Lung (tissue), 11 donors: ENCODE measurements at regions not wholly inside any gene's neighbourhood (a gene's known extent, or its start where the extent isn't known, plus 50 kb on each side); places are given as distances from the start of the nearest gene placed in this dataset.
"Not testable (repeated sequence)": the region's sequence is repeated elsewhere in the genome, so short reads cannot be mapped to it uniquely, and the experiment has no call there.

Source experiments
- ATAC-seq: fragments of 200-7000 bp; cut with Tn5 transposase; one replicate; pipeline ENCODE4 v1.9.1; 2020; ENCODE audit warnings: moderate number of reproducible peaks; ENCODE audit not compliant: insufficient read depth, low FRiP score
- DNase-seq, 3 donors: peaks; one replicate each; pipeline ENCODE4 v3.0.0-alpha.2; 2013 to 2017
- H3K27ac ChIP-seq, 2 donors: one replicate each; pipeline ENCODE4 v1.5.1; 2013; ENCODE audit warnings: mild to moderate bottlenecking in 2 of 2, moderate library complexity in 2 of 2, control low read depth in 1 of 2, inconsistent platforms in 1 of 2, low read depth in 1 of 2, low read length in 1 of 2
- H3K27me3 ChIP-seq, 3 donors: one replicate each; pipeline ENCODE4 v1.5.1; 2013; ENCODE audit warnings: low read length in 2 of 3; ENCODE audit not compliant: control insufficient read depth in 3 of 3, insufficient read depth in 3 of 3
- H3K36me3 ChIP-seq, 4 donors: one replicate each; pipeline ENCODE4 v1.5.1; 2013; ENCODE audit warnings: low read length in 4 of 4, mild to moderate bottlenecking in 1 of 4, moderate library complexity in 1 of 4; ENCODE audit not compliant: control insufficient read depth in 4 of 4, insufficient read depth in 4 of 4
- H3K4me1 ChIP-seq, 5 donors: one replicate each; pipeline ENCODE4 v1.5.1; 2013; ENCODE audit warnings: low read length in 5 of 5, mild to moderate bottlenecking in 2 of 5, moderate library complexity in 1 of 5; ENCODE audit not compliant: control insufficient read depth in 5 of 5, insufficient read depth in 5 of 5
- H3K4me3 ChIP-seq: one replicate; pipeline ENCODE4 v1.5.1; 2013; ENCODE audit warnings: mild to moderate bottlenecking, control low read depth, moderate library complexity
- H3K9ac ChIP-seq, 2 donors: one replicate each; pipeline ENCODE4 v1.5.1; 2013; ENCODE audit warnings: low read length in 2 of 2, control low read depth in 1 of 2; ENCODE audit not compliant: insufficient read depth in 1 of 2
- H3K9me3 ChIP-seq, 4 donors: one replicate each; pipeline ENCODE4 v1.5.1; 2013; ENCODE audit warnings: low read length in 3 of 4, mild to moderate bottlenecking in 1 of 4, moderate library complexity in 1 of 4; ENCODE audit not compliant: control insufficient read depth in 4 of 4, insufficient read depth in 3 of 4
- WGBS, 2 donors: extraction: QIAGEN DNeasy Blood & Tissue Kit; methylation state at CpG; one replicate each; pipeline ENCODE4 v1.1.7; 2013; 5-methylcytosine and 5-hydroxymethylcytosine counted together
- TF ChIP-seq, protein P1 (sequence below): IDR thresholded peaks from 2 replicates; pipeline ENCODE4 v1.5.1; 2012; ENCODE audit warnings: mild to moderate bottlenecking; ENCODE audit errors: control extremely low read depth, extremely low read depth
- donor health status: control.
- donor health status: control.
- donor health status: Bipolar disorder and iron deficiency.
- donor health status: healthy.
- donor health status: DM: yes; HTN: yes; CAD: no.

GRCh38 chr12:23238957-23239356 lies 614.0 kb downstream of the ETNK1 start:
- H3K9ac ChIP-seq: no peak overlapping the region
- TF ChIP-seq, protein P1, sequence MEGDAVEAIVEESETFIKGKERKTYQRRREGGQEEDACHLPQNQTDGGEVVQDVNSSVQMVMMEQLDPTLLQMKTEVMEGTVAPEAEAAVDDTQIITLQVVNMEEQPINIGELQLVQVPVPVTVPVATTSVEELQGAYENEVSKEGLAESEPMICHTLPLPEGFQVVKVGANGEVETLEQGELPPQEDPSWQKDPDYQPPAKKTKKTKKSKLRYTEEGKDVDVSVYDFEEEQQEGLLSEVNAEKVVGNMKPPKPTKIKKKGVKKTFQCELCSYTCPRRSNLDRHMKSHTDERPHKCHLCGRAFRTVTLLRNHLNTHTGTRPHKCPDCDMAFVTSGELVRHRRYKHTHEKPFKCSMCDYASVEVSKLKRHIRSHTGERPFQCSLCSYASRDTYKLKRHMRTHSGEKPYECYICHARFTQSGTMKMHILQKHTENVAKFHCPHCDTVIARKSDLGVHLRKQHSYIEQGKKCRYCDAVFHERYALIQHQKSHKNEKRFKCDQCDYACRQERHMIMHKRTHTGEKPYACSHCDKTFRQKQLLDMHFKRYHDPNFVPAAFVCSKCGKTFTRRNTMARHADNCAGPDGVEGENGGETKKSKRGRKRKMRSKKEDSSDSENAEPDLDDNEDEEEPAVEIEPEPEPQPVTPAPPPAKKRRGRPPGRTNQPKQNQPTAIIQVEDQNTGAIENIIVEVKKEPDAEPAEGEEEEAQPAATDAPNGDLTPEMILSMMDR: no peak
- no peaks in the 10 kb centered on the region for H3K9me3 ChIP-seq
- DNase-seq (no peak), ATAC-seq (no peak)
- no peaks in the 10 kb centered on the region for H3K36me3 ChIP-seq
- no peaks in the 10 kb centered on the region for H3K27me3 ChIP-seq
- no peak overlapping the region for H3K27ac ChIP-seq
- H3K4me1 ChIP-seq: peaks cover 0 to 5% (median 0%) of the 10 kb centered on the region in 5 donors
- no peak overlapping the region for H3K4me3 ChIP-seq

DNA sequence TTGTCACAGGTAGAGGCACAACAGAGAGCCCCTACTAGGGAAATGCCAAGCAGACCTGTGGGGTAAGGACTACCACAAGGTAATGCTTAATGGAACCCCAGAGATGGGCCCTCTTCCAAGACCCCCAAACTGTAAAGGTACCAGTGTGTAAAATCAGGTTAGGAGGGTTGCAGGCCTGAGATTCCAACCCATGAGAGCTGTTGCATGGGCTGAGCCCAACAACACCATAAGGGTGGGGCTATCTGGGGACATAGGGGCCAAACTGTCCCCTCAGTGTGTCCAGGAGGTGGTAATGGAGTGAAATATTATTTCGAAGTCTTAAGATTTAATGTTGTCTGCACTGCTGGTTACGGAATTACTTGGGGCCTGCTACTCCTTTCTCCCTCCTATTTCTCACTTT lies 620.2 kb downstream of the ETNK1 start:
- no peak overlapping the region for H3K4me3 ChIP-seq
- no peak overlapping the region for H3K9ac ChIP-seq
- TF ChIP-seq, protein P1: no peak
- WGBS, 2 donors: 88 to 93% methylated on average over 2 of the region's 2 CpGs
- no peaks in the 10 kb centered on the region for H3K9me3 ChIP-seq
- no peaks in the 10 kb centered on the region for H3K4me1 ChIP-seq
- H3K36me3 ChIP-seq: no peaks in the 10 kb centered on the region
- ATAC-seq (no peak), DNase-seq (no peak)
- H3K27me3 ChIP-seq: no peaks in the 10 kb centered on the region
- H3K27ac ChIP-seq: no peak overlapping the region

DNA sequence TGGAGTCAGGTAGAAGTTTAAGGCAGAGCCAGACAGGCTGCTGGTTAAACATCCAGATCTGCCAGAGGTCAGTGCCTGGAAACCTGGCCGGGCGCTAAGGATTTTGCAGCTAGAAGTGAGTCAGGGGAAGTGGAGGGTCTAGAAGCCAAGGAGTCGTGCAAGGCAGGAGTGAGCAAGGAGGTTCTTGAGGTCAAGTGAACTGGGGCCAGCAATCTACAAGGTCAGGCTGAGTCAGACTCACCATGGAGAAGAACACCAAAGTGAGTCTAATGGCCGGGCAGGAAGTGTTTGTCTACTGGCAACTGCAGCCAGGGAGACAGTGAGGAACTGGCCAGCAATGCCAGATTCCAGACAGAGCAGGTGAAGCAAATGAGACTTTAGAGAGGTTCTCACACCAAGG lies 628.2 kb downstream of the ETNK1 start:
- Histone ChIP-seq H3K27me3 (no peaks in the 10 kb centered on the region), H3K27ac (no peak overlapping the region), H3K4me1 (no peaks in the 10 kb centered on the region), H3K4me3 (no peak overlapping the region), H3K9me3 (peaks cover 0 to 2% (median under 1%) of the 10 kb centered on the region in 4 donors), H3K36me3 (no peaks in the 10 kb centered on the region), H3K9ac (no peak overlapping the region)
- 85 to 93% methylated on average over 4 of the region's 4 CpGs for WGBS, 2 donors
- no peak for ATAC-seq
- TF ChIP-seq, protein P1: no peak
- no peak for DNase-seq

GRCh38 chr12:23253910-23254309 lies 628.9 kb downstream of the ETNK1 start:
- H3K9ac ChIP-seq, H3K27me3 ChIP-seq: not testable (repeated sequence)

More at GRCh38 chr12:23253910-23254309, 628.9 kb downstream of the ETNK1 start:
- H3K9me3 ChIP-seq, DNase-seq, H3K27ac ChIP-seq, H3K4me3 ChIP-seq, H3K36me3 ChIP-seq, ATAC-seq, H3K4me1 ChIP-seq: not testable (repeated sequence)
- WGBS, 2 donors: 85 to 86% methylated on average over 6 of the region's 6 CpGs
